Naive thymus-derived CD8-positive, alpha-beta T cell (primary cell): ENCODE measurements at regions not wholly inside any gene's neighbourhood (a gene's known extent, or its start where the extent isn't known, plus 50 kb on each side); places are given as distances from the start of the nearest gene placed in this dataset.

Source experiments
- ATAC-seq, 2 donors: fragments of 150-1000 bp; cut with Tn5 transposase in 1 of 2; sonication (Bioruptor Pico), chemical (Tn5 transposase) in 1 of 2; 1 replicate in 1 of 2; 2 replicates in 1 of 2; pipeline ENCODE4 v1.10.0; 2021; ENCODE audit warnings: mild to moderate bottlenecking in 2 of 2, moderate library complexity in 2 of 2
- POLR2A ChIA-PET: fragments of 350-600 bp; sonication (Branson Sonifier 250); formaldehyde crosslinking; loops from one replicate; lab custom pipeline; 2021; ENCODE audit warnings: antibody characterized with exemption; lab: Charles Lee
- DNase-seq, 10 donors: peaks; one replicate each; pipeline versions ENCODE4 v3.0.0 to v3.0.0-alpha.2; 2020 to 2022
- H3K27ac Mint-ChIP-seq, 10 donors: one replicate each; pipeline ENCODE4 v1.8.0; 2020 to 2022; ENCODE audit warnings: mild to moderate bottlenecking in 10 of 10, mixed read lengths in 10 of 10, moderate library complexity in 4 of 10, inconsistent platforms in 1 of 10
- H3K27me3 Mint-ChIP-seq, 5 donors: one replicate each; pipeline ENCODE4 v1.8.0; 2021 to 2022; ENCODE audit warnings: mixed read lengths in 5 of 5
- H3K36me3 Mint-ChIP-seq, 3 donors: one replicate each; pipeline ENCODE4 v1.8.0; 2020 to 2022; ENCODE audit warnings: mixed read lengths in 3 of 3, mild to moderate bottlenecking in 2 of 3, inconsistent platforms in 1 of 3
- H3K4me1 Mint-ChIP-seq, 4 donors: one replicate each; pipeline ENCODE4 v1.8.0; 2021 to 2022; ENCODE audit warnings: mixed read lengths in 4 of 4
- H3K4me3 Mint-ChIP-seq, 10 donors: one replicate each; pipeline ENCODE4 v1.8.0; 2020 to 2022; ENCODE audit warnings: mild to moderate bottlenecking in 10 of 10, mixed read lengths in 10 of 10, moderate library complexity in 6 of 10, inconsistent platforms in 1 of 10
- H3K9me3 Mint-ChIP-seq, 9 donors: one replicate each; pipeline ENCODE4 v1.8.0; 2020 to 2022; ENCODE audit warnings: mixed read lengths in 9 of 9, mild to moderate bottlenecking in 3 of 9, inconsistent platforms in 1 of 9, moderate library complexity in 1 of 9

GRCh38 chr1:87688136-87688535, 359.5 kb downstream of the LMO4 start:
- H3K36me3 Mint-ChIP-seq: no peaks in the 10 kb centered on the region
- no peaks in the 10 kb centered on the region for H3K4me1 Mint-ChIP-seq
- POLR2A ChIA-PET: no interaction called here

GRCh38 chr1:87689487-87689886, 360.8 kb downstream of the LMO4 start:
- Mint-ChIP-seq H3K4me3 (no peak overlapping the region), H3K27me3 (peaks cover 0 to 7% (median 5%) of the 10 kb centered on the region in 5 donors), H3K4me1 (no peaks in the 10 kb centered on the region), H3K9me3 (no peaks in the 10 kb centered on the region), H3K27ac (no peak overlapping the region), H3K36me3 (no peaks in the 10 kb centered on the region)
- no peak for DNase-seq
- POLR2A ChIA-PET: no interaction called here
- ATAC-seq: no peak

More at GRCh38 chr1:87688136-87688535, 359.5 kb downstream of the LMO4 start:
- Mint-ChIP-seq H3K4me3 (no peak overlapping the region), H3K27ac (no peak overlapping the region), H3K27me3 (peaks cover 0 to 7% (median 5%) of the 10 kb centered on the region in 5 donors), H3K9me3 (no peaks in the 10 kb centered on the region)
- ATAC-seq (no peak), DNase-seq (no peak)

DNA sequence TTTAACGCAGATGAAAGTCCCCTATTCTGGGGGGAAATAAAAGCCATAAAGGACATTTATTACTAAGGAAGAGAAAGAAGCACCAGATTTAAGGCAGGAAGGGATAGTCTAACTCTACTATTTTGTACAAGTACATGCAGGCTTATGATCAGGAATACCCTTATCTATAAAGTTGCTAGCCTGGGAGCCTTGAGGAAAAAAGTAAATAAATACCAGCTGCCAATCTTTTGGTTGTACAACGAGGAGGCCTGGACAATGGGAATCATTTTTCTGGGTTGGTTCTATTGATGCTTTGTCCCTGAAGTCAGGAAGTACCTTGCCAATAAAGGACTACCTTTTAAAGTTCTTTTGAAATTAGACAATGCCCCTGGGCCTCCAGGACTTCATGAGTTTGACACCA, 367.8 kb downstream of the LMO4 start:
- peaks cover 0 to 9% (median 0%) of the 10 kb centered on the region in 3 donors for H3K36me3 Mint-ChIP-seq
- POLR2A ChIA-PET: no interaction called here
- H3K9me3 Mint-ChIP-seq: peaks cover 0 to 24% (median 10%) of the 10 kb centered on the region in 9 donors
- H3K4me1 Mint-ChIP-seq: no peaks in the 10 kb centered on the region
- no peak overlapping the region for H3K27ac Mint-ChIP-seq
- peaks cover 0 to 7% (median 3%) of the 10 kb centered on the region in 5 donors for H3K27me3 Mint-ChIP-seq
- no peak overlapping the region for H3K4me3 Mint-ChIP-seq
- DNase-seq (no peak), ATAC-seq (no peak)

- no peak overlapping the region for H3K4me3 Mint-ChIP-seq
- POLR2A ChIA-PET: no interaction called here
- DNase-seq (no peak), ATAC-seq (no peak)
- peaks cover 0 to 14% (median 3%) of the 10 kb centered on the region in 3 donors for H3K36me3 Mint-ChIP-seq
- H3K4me1 Mint-ChIP-seq: no peaks in the 10 kb centered on the region
- peaks cover 7 to 28% (median 19%) of the 10 kb centered on the region in 9 donors for H3K9me3 Mint-ChIP-seq
- H3K27me3 Mint-ChIP-seq: peaks cover 0 to 7% (median 3%) of the 10 kb centered on the region in 5 donors
- no peak overlapping the region for H3K27ac Mint-ChIP-seq
Measured at GRCh38 chr1:87702455-87702854, 373.8 kb downstream of the LMO4 start.

GRCh38 chr1:87705233-87705632, 376.6 kb downstream of the LMO4 start:
- Mint-ChIP-seq H3K27me3 (peaks cover 0 to 2% (median 0%) of the 10 kb centered on the region in 5 donors), H3K4me1 (no peaks in the 10 kb centered on the region), H3K27ac (no peak overlapping the region), H3K36me3 (peaks cover 0 to 10% (median 3%) of the 10 kb centered on the region in 3 donors), H3K4me3 (no peak overlapping the region), H3K9me3 (peaks cover 7 to 20% (median 16%) of the 10 kb centered on the region in 9 donors)
- POLR2A ChIA-PET: no interaction called here
- ATAC-seq: no peak
- DNase-seq: no peak

GRCh38 chr1:87706203-87706602, 377.5 kb downstream of the LMO4 start:
- peaks cover 5 to 13% (median 7%) of the 10 kb centered on the region in 9 donors for H3K9me3 Mint-ChIP-seq
- no peaks in the 10 kb centered on the region for H3K4me1 Mint-ChIP-seq
- ATAC-seq (no peak), DNase-seq (no peak)
- no peaks in the 10 kb centered on the region for H3K27me3 Mint-ChIP-seq
- H3K27ac Mint-ChIP-seq: no peak overlapping the region
- peaks cover 0 to 5% (median 3%) of the 10 kb centered on the region in 3 donors for H3K36me3 Mint-ChIP-seq
- no peak overlapping the region for H3K4me3 Mint-ChIP-seq
- POLR2A ChIA-PET: no interaction called here

DNA sequence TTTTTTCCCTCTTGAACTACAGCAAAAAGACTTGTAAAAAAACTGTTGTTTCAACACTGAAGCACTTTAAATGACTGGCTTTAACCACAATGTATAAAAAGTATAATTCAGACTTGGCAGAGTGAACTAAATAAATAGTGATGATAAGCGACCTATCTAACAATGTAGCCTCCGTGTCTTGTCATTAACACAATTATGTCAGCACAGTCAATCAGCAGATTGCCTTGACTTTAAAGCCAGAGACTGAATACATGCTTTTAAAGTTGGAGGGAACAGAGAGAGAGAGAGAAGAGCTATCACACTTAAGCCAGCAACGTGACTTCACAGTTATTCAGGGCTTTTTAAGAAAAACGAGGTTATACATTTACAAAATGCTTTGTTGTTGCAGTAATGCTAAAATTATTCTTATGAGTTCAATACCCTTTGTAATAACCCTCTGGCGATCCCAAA, 378.1 kb downstream of the LMO4 start:
- no peak overlapping the region for H3K27ac Mint-ChIP-seq
- H3K4me3 Mint-ChIP-seq: no peak overlapping the region
- peaks cover under 1 to 11% (median 6%) of the 10 kb centered on the region in 9 donors for H3K9me3 Mint-ChIP-seq
- H3K36me3 Mint-ChIP-seq: peaks cover 0 to 3% (median 2%) of the 10 kb centered on the region in 3 donors
- POLR2A ChIA-PET: no interaction called here
- no peak for DNase-seq
- ATAC-seq: no peak
- no peaks in the 10 kb centered on the region for H3K4me1 Mint-ChIP-seq
- H3K27me3 Mint-ChIP-seq: peaks cover 0 to 4% (median 0%) of the 10 kb centered on the region in 5 donors

- no peaks in the 10 kb centered on the region for H3K4me1 Mint-ChIP-seq
Measured at GRCh38 chr1:87707411-87707810, 378.7 kb downstream of the LMO4 start.

GRCh38 chr1:87712261-87713010, 383.8 kb downstream of the LMO4 start:
- Mint-ChIP-seq H3K4me3 (no peak overlapping the region), H3K36me3 (no peaks in the 10 kb centered on the region), H3K27ac (no peak overlapping the region), H3K27me3 (peaks cover 0 to 15% (median 2%) of the 10 kb centered on the region in 5 donors), H3K9me3 (no peaks in the 10 kb centered on the region), H3K4me1 (no peaks in the 10 kb centered on the region)
- no peak for DNase-seq
- POLR2A ChIA-PET: no interaction called here
- ATAC-seq: no peak

More at GRCh38 chr1:87707411-87707810, 378.7 kb downstream of the LMO4 start:
- Mint-ChIP-seq H3K4me3 (no peak overlapping the region), H3K36me3 (peaks cover 0 to 3% (median 0%) of the 10 kb centered on the region in 3 donors), H3K27ac (no peak overlapping the region), H3K27me3 (peaks cover 0 to 4% (median 0%) of the 10 kb centered on the region in 5 donors), H3K9me3 (peaks cover 0 to 6% (median 4%) of the 10 kb centered on the region in 9 donors)
- POLR2A ChIA-PET: no interaction called here
- DNase-seq (no peak), ATAC-seq (no peak)

GRCh38 chr1:87714278-87714677, 385.6 kb downstream of the LMO4 start:
- DNase-seq (no peak), ATAC-seq (no peak)
- POLR2A ChIA-PET: no interaction called here
- Mint-ChIP-seq H3K4me3 (no peak overlapping the region), H3K9me3 (no peaks in the 10 kb centered on the region), H3K4me1 (peaks cover 0 to 2% (median 0%) of the 10 kb centered on the region in 4 donors), H3K36me3 (no peaks in the 10 kb centered on the region), H3K27me3 (peaks cover 0 to 19% (median 3%) of the 10 kb centered on the region in 5 donors), H3K27ac (no peak overlapping the region)

DNA sequence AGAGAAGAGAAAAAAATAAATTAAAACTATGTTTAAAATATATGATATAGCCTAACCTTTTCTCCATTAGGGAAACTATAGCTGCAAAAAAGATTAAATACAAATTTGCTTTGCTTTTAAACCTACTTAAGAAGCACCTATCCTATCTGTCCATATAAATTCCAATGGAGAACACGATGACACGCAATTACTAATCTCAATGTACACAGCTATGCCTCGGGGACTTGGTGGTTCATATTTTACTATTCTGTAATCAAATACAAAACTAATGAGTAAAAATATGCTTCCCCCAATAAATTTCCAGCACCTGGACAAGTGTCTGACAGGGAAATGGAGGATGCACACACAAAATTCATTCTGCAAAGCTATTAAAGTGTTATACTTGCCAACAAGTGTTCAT, 386.4 kb downstream of the LMO4 start:
- no peak for DNase-seq
- no peak overlapping the region for H3K4me3 Mint-ChIP-seq
- POLR2A ChIA-PET: no interaction called here
- peaks cover 0 to 22% (median 3%) of the 10 kb centered on the region in 5 donors for H3K27me3 Mint-ChIP-seq
- no peak overlapping the region for H3K27ac Mint-ChIP-seq
- no peak for ATAC-seq
- H3K36me3 Mint-ChIP-seq: no peaks in the 10 kb centered on the region
- H3K9me3 Mint-ChIP-seq: no peaks in the 10 kb centered on the region
- peaks cover 0 to 2% (median 0%) of the 10 kb centered on the region in 4 donors for H3K4me1 Mint-ChIP-seq

- no peak for DNase-seq
- Mint-ChIP-seq H3K4me1 (peaks cover 0 to 2% (median 0%) of the 10 kb centered on the region in 4 donors), H3K4me3 (no peak overlapping the region), H3K27me3 (peaks cover 0 to 22% (median 3%) of the 10 kb centered on the region in 5 donors), H3K36me3 (no peaks in the 10 kb centered on the region), H3K27ac (no peak overlapping the region), H3K9me3 (no peaks in the 10 kb centered on the region)
- POLR2A ChIA-PET: no interaction called here
- ATAC-seq: no peak
Measured at GRCh38 chr1:87715471-87715870, 386.8 kb downstream of the LMO4 start.

GRCh38 chr1:87717157-87717670, 388.5 kb downstream of the LMO4 start:
- no peak overlapping the region for H3K4me3 Mint-ChIP-seq
- POLR2A ChIA-PET: no interaction called here

More at GRCh38 chr1:87717157-87717670, 388.5 kb downstream of the LMO4 start:
- H3K27me3 Mint-ChIP-seq: peaks cover 0 to 18% (median 3%) of the 10 kb centered on the region in 5 donors
- H3K4me1 Mint-ChIP-seq: peaks cover 0 to 2% (median 0%) of the 10 kb centered on the region in 4 donors
- ATAC-seq: no peak
- H3K36me3 Mint-ChIP-seq: no peaks in the 10 kb centered on the region
- H3K27ac Mint-ChIP-seq: no peak overlapping the region
- H3K9me3 Mint-ChIP-seq: no peaks in the 10 kb centered on the region
- no peak for DNase-seq
